HTR-8/SVneo (cell line): ENCODE measurements at regions not wholly inside any gene's neighbourhood (a gene's known extent, or its start where the extent isn't known, plus 50 kb on each side); places are given as distances from the start of the nearest gene placed in this dataset.

Experiments used
- DNase-seq: peaks from one replicate; pipeline ENCODE4 v3.0.0; 2011; ENCODE audit warnings: low spot score, mixed read lengths; ENCODE audit not compliant: insufficient read length
- FAIRE-seq: peaks from 2 replicates; lab custom pipeline; 2011; peaks lifted over from hg19 to GRCh38; lab: Jason Lieb, UNC

GRCh38 chr5:145230781-145231180 is 604.4 kb downstream of the PRELID2 start:
- FAIRE-seq = no peak
- DNase-seq = no peak

DNA sequence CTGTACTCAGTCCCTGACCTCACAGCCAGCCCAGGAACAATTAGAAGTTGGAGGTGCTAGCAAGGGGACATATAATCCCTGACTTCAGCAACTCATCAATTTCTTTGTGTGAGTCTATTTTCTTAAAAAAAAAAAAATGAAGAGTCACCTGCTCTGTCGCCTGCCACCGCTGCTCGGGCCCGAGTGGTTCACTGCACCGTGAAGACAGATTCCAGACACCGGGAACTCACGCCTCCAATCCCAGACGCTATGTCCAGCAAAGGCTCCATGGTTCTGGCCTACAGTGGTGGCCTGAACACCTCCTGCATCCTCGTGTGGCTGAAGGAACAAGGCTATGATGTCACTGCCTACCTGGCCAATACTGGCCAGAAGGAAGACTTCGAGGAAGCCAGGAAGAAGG is 606.6 kb downstream of the PRELID2 start:
- no peak for DNase-seq
- no peak for FAIRE-seq

GRCh38 chr5:145227881-145228280 is 607.3 kb downstream of the PRELID2 start:
- DNase-seq (no peak), FAIRE-seq (no peak)

- FAIRE-seq = no peak
Observed at GRCh38 chr5:145226726-145227125, 608.4 kb downstream of the PRELID2 start.

GRCh38 chr5:145225529-145225928 is 609.6 kb downstream of the PRELID2 start:
- FAIRE-seq (no peak), DNase-seq (no peak)

More at GRCh38 chr5:145226726-145227125, 608.4 kb downstream of the PRELID2 start:
- no peak for DNase-seq

- DNase-seq (no peak), FAIRE-seq (no peak)
Observed at GRCh38 chr5:145223582-145223981, 611.6 kb downstream of the PRELID2 start.

DNA sequence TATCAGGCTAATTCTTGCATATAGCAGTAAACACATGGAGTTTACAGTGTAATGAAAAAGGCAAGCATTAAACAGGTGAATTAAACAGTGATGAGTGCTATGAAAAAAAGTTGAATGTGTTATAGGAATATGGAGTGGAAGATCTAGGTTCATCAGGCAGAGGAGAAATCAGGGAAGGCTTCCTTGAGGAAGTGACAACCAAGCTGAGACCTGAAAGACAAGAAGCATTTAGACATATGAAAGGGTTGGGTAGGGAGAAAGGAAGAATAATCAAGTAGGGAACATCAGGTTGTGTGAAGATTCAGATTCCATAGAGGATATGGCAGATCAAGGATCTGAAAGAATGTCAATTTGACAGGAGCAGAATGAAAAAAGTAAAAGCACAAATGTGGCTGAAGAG is 612.5 kb downstream of the PRELID2 start:
- no peak for DNase-seq
- no peak for FAIRE-seq

DNA sequence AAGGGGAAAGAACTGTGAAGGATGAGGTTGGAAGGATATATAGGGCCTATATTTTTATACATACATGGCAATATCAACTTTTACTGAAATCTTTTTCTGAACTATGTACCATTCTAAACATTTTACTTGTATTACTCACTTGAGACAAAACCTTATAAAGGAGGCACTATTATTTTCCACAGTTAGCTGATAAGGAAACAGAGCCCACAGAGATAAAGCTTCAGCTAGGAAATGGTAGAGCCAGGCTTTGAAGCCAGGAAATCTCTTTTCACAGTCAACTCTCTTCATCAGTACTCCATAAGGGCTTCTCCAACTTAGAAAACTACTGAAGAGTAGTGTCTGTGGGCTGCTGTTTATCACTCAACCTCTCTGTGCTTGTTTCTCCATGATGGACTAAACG is 613.7 kb downstream of the PRELID2 start:
- FAIRE-seq = no peak
- no peak for DNase-seq

DNA sequence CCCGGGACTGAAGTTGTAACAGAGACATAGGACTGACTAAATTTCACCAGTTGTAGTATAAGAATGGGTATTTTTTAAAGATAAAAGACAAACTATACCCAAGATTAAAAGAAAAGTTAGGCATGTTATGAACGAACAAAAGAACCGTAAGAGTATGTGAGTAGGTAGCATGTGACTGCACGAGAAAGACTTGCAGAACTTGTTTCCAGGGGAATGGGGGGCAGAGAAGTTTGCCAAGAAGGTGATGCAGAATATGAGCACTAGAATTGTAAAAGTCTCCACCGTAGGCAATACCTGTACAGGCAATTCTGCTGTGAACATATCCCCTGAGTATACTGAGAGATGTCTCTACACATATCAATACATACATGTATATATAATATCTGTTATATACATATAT is 614.7 kb downstream of the PRELID2 start:
- DNase-seq (no peak), FAIRE-seq (no peak)

- FAIRE-seq (no peak), DNase-seq (no peak)
Observed at GRCh38 chr5:145218982-145219381, 616.2 kb downstream of the PRELID2 start.

DNA sequence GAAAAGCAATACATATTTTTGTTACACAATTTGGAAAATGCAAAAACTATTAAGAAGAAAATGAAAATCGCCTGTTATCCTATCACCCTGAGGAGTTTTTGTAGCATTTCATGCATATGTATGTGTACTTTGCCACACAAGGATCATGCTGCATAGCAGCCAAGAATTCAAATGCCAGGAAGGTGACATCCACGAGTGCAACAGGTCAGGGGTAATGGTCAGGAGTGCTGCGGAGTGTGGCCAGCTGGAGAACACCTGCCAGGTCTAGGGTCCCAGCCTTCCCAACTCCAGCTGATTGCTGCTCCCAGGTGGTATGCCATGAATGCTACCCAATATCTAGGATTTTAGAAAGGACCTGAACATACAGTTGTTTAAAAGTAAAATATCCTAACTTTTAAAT is 617.1 kb downstream of the PRELID2 start:
- no peak for DNase-seq

DNA sequence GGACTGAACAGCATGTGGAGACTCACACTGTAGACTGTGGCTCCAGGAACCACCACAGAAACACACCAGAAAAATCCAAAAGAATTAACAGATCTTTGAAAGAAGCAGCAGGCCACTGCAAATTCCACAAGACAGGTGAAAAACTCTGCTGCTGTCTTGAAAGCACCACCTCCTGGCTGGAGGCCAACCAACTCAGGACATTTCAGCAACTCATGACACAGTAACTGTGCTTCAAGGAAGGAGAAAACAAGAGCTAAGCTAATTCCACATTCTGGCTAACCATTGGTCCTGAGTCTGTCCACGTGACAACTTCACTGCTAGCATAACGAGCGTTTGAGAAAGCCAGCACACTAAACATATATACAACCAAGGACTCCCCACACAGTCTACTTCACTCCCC is 625.1 kb downstream of the PRELID2 start:
- FAIRE-seq = no peak
- DNase-seq = no peak

More for the DNA sequence above, 617.1 kb downstream of the PRELID2 start:
- no peak for FAIRE-seq

- no peak for DNase-seq
- FAIRE-seq = no peak
Observed at GRCh38 chr5:145205546-145205945, 629.6 kb downstream of the PRELID2 start.

DNA sequence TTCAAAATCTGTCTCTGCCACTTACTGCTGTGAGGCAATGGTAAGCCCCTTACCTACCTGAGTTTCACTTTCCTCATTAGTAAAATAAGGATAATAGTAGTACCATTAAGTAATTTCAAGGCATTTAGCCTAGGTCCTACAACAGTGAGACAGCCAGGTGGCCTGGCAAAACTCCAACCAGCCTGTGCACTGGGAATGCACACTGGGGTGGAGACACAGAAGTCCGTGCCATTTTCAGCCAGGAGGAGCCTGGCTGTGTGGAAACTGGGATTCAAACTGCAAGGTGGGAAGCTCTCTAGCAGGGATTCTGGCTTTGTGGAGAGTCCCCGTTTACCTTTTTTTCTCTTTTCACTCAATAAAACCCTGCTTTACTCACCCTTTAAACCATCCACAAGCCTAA is 630.4 kb downstream of the PRELID2 start:
- no peak for DNase-seq
- no peak for FAIRE-seq

GRCh38 chr5:145203193-145203592 is 631.9 kb downstream of the PRELID2 start:
- FAIRE-seq (no peak), DNase-seq (no peak)

GRCh38 chr5:145198525-145199260 is 636.4 kb downstream of the PRELID2 start:
- DNase-seq (no peak), FAIRE-seq (no peak)

DNA sequence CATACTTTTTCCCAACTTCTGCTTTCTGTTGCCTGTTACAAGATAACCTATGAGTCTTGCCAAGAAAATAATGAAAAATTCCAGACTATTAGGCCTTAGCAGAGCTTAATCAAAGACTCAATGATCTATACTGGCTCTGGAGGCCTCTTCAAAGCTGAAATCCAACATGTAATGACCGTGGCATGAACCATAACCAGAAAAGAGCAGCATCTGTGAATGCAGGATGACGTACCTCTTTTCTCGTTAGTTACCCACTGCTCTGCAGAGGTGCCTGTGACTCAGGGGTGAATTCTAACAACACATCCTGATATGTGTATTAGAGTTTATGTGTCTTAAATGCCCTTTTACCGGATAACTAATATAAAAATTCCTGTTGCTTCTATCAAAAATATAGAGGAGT is 645.4 kb downstream of the PRELID2 start:
- DNase-seq (no peak), FAIRE-seq (no peak)

GRCh38 chr5:145180371-145180770 is 654.8 kb downstream of the PRELID2 start:
- DNase-seq = no peak
- FAIRE-seq = no peak

DNA sequence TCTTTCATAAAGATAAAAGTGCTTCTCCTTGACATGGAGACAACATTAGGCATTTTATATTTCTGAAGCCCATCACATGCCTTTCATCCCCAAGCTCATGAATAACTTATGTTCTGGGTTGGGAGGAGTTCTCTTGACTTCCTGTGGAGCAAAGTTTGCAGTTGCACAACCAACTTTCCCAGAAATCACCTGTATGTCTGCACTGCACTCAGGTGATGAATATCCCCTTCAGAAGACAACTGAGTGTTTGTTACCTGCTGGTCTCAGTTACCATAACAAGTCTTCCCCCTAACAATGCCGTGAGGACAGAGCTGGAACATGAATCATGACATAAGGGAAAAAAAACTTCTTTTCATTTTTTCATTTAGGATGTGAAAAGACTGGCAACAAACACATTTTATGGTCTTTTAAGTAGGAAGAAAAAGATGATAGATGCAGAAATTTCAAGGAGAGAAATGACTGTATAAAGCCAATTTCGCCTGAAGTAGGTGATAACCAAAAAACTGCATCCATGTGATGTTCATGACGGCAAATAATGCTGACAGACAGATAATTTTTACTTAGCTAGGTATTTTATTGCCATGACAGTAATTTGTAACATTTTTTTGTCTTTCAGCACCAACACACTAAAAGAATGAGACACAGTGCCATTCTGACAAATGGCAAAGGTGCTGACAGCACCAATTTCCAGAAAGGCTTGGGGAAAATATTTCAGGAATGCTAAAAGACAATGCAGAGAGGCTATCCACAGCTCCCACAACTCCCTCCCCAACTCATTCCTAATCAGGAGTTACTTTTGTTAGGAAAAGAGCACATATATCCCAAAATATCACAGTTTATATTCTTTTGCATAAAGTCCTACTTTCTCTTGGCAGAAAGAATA is 656.3 kb downstream of the PRELID2 start:
- no peak for DNase-seq
- FAIRE-seq = no peak

DNA sequence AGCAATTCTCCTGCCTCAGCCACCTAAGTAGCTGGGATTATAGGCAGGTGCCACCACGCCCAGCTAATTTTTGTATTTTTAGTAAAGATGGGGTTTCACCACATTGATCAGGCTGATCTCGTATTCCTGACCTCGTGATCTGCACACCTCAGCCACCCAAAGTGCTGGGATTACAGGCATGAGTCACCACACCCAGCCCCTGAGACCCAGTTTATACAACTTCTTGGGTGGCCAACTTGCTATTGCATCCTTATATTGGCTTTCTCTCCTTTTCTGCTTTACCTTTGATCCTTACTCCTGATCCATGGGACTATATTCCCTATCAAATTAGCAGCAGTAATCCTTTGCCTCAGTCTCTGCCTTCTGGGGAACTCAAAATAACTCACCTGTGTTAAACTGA is 659.1 kb downstream of the PRELID2 start:
- no peak for FAIRE-seq

GRCh38 chr5:145166110-145166509 is 669.0 kb downstream of the PRELID2 start:
- no peak for DNase-seq
- FAIRE-seq = no peak

More for the DNA sequence above, 659.1 kb downstream of the PRELID2 start:
- no peak for DNase-seq
